ENCODE measurements at regions not wholly inside any gene's neighbourhood (a gene's known extent, or its start where the extent isn't known, plus 50 kb on each side); places are given as distances from the start of the nearest gene placed in this dataset.

- no peak overlapping the region for H2BK120ac ChIP-seq (ENCODE audit: low read depth, low read length)
- H3K4me2 ChIP-seq (ENCODE audit: insufficient read depth, low read length, poor library complexity, severe bottlenecking) = no peak overlapping the region
- no peak for DNase-seq (ENCODE audit: low spot score)
- H2BK12ac ChIP-seq (ENCODE audit: low read length) = no peak overlapping the region
- WGBS, 2 donors (ENCODE audit: extremely low coverage in 2 of 2, insufficient read length in 2 of 2, insufficient replicate concordance in 1 of 2) = no CpG with 5 or more reads among the region's 2 CpGs
- no peak overlapping the region for H3K27ac ChIP-seq (replicated peaks; ENCODE audit: low read length)
- no peak overlapping the region for H3K9ac ChIP-seq (ENCODE audit: low read depth, low read length, poor library complexity)
- no peak overlapping the region for H2BK5ac ChIP-seq (ENCODE audit: low read length)
- H3K36me3 ChIP-seq (replicated peaks in 1 of 2; ENCODE audit: control insufficient read depth in 2 of 2, insufficient read depth in 2 of 2, low read length in 2 of 2) = no peaks in the 10 kb centered on the region
- H3K18ac ChIP-seq (ENCODE audit: low read length) = no peak overlapping the region
- peaks cover 0 to 1% of the 10 kb centered on the region in 2 donors for H3K4me1 ChIP-seq (ENCODE audit: control insufficient read depth in 2 of 2, insufficient read depth in 1 of 2, low read depth in 1 of 2, low read length in 2 of 2)
- no peak overlapping the region for H3K23ac ChIP-seq (ENCODE audit: low read depth, low read length, poor library complexity)
- H4K8ac ChIP-seq (ENCODE audit: low read depth, low read length) = no peak overlapping the region
- no peaks in the 10 kb centered on the region for H3K9me3 ChIP-seq (replicated peaks in 1 of 2; ENCODE audit: control insufficient read depth in 2 of 2, insufficient read depth in 1 of 2, low read depth in 1 of 2, low read length in 2 of 2)
- no peak overlapping the region for H2AK5ac ChIP-seq (ENCODE audit: low read depth, low read length)
- no peak overlapping the region for H4K91ac ChIP-seq (ENCODE audit: low read depth, low read length, poor library complexity)
- H3K14ac ChIP-seq (ENCODE audit: low read length) = no peak overlapping the region
- H2BK15ac ChIP-seq (ENCODE audit: low read length) = no peak overlapping the region
- H3K4me3 ChIP-seq (ENCODE audit: low read length in 2 of 2) = no peak overlapping the region
- no peaks in the 10 kb centered on the region for H3K79me1 ChIP-seq (ENCODE audit: low read depth, low read length)
- H3K27me3 ChIP-seq (ENCODE audit: control insufficient read depth in 3 of 3, insufficient read depth in 3 of 3, low read depth in 1 of 3, low read length in 3 of 3) = no peaks in the 10 kb centered on the region
- H3K4ac ChIP-seq (ENCODE audit: low read length) = no peak overlapping the region
- no peak overlapping the region for H2AFZ ChIP-seq (ENCODE audit: low read length)
Observed at GRCh38 chr1:17967623-17968255, 139.9 kb upstream of the IGSF21 start.

GRCh38 chr1:17970757-17971156 is 136.8 kb upstream of the IGSF21 start:
- Histone ChIP-seq H3K27ac (replicated peaks; ENCODE audit: low read length) (no peak overlapping the region), H3K4me1 (ENCODE audit: control insufficient read depth in 2 of 2, insufficient read depth in 1 of 2, low read depth in 1 of 2, low read length in 2 of 2) (peaks cover 0 to 2% of the 10 kb centered on the region in 2 donors), H2BK120ac (ENCODE audit: low read depth, low read length) (no peak overlapping the region), H2BK15ac (ENCODE audit: low read length) (no peak overlapping the region), H4K8ac (ENCODE audit: low read depth, low read length) (no peak overlapping the region), H3K14ac (ENCODE audit: low read length) (no peak overlapping the region), H3K27me3 (ENCODE audit: control insufficient read depth in 3 of 3, insufficient read depth in 3 of 3, low read depth in 1 of 3, low read length in 3 of 3) (peaks cover 0 to 5% (median 0%) of the 10 kb centered on the region in 3 experiments), H3K4me3 (ENCODE audit: low read length in 2 of 2) (no peak overlapping the region), H2AFZ (ENCODE audit: low read length) (no peak overlapping the region), H3K23ac (ENCODE audit: low read depth, low read length, poor library complexity) (no peak overlapping the region), H3K79me1 (ENCODE audit: low read depth, low read length) (no peaks in the 10 kb centered on the region), H3K4ac (ENCODE audit: low read length) (no peak overlapping the region), H3K4me2 (ENCODE audit: insufficient read depth, low read length, poor library complexity, severe bottlenecking) (no peak overlapping the region), H3K9me3 (replicated peaks in 1 of 2; ENCODE audit: control insufficient read depth in 2 of 2, insufficient read depth in 1 of 2, low read depth in 1 of 2, low read length in 2 of 2) (no peaks in the 10 kb centered on the region), H2AK5ac (ENCODE audit: low read depth, low read length) (no peak overlapping the region), H4K91ac (ENCODE audit: low read depth, low read length, poor library complexity) (no peak overlapping the region), H2BK12ac (ENCODE audit: low read length) (no peak overlapping the region), H2BK5ac (ENCODE audit: low read length) (no peak overlapping the region), H3K9ac (ENCODE audit: low read depth, low read length, poor library complexity) (no peak overlapping the region), H3K36me3 (replicated peaks in 1 of 2; ENCODE audit: control insufficient read depth in 2 of 2, insufficient read depth in 2 of 2, low read length in 2 of 2) (no peaks in the 10 kb centered on the region), H3K18ac (ENCODE audit: low read length) (no peak overlapping the region)
- DNase-seq (ENCODE audit: low spot score) = no peak
- WGBS, 2 donors (ENCODE audit: extremely low coverage in 2 of 2, insufficient read length in 2 of 2, insufficient replicate concordance in 1 of 2) = no CpG with 5 or more reads among the region's 5 CpGs

GRCh38 chr1:17973694-17974093 is 133.9 kb upstream of the IGSF21 start:
- no peak overlapping the region for H3K27ac ChIP-seq (replicated peaks; ENCODE audit: low read length)
- H3K23ac ChIP-seq (ENCODE audit: low read depth, low read length, poor library complexity) = no peak overlapping the region
- DNase-seq (ENCODE audit: low spot score) = no peak
- H3K4ac ChIP-seq (ENCODE audit: low read length) = no peak overlapping the region
- no peak overlapping the region for H4K91ac ChIP-seq (ENCODE audit: low read depth, low read length, poor library complexity)
- H2BK12ac ChIP-seq (ENCODE audit: low read length) = no peak overlapping the region
- no peak overlapping the region for H2AFZ ChIP-seq (ENCODE audit: low read length)
- no peak overlapping the region for H3K9ac ChIP-seq (ENCODE audit: low read depth, low read length, poor library complexity)
- no peaks in the 10 kb centered on the region for H3K9me3 ChIP-seq (replicated peaks in 1 of 2; ENCODE audit: control insufficient read depth in 2 of 2, insufficient read depth in 1 of 2, low read depth in 1 of 2, low read length in 2 of 2)
- no peaks in the 10 kb centered on the region for H3K36me3 ChIP-seq (replicated peaks in 1 of 2; ENCODE audit: control insufficient read depth in 2 of 2, insufficient read depth in 2 of 2, low read length in 2 of 2)
- no peak overlapping the region for H3K4me3 ChIP-seq (ENCODE audit: low read length in 2 of 2)
- no peak overlapping the region for H2BK120ac ChIP-seq (ENCODE audit: low read depth, low read length)
- no peaks in the 10 kb centered on the region for H3K79me1 ChIP-seq (ENCODE audit: low read depth, low read length)
- no peak overlapping the region for H3K14ac ChIP-seq (ENCODE audit: low read length)
- H3K4me1 ChIP-seq (ENCODE audit: control insufficient read depth in 2 of 2, insufficient read depth in 1 of 2, low read depth in 1 of 2, low read length in 2 of 2) = peaks cover 0 to 2% of the 10 kb centered on the region in 2 donors
- peaks cover 0 to 10% (median 0%) of the 10 kb centered on the region in 3 experiments for H3K27me3 ChIP-seq (ENCODE audit: control insufficient read depth in 3 of 3, insufficient read depth in 3 of 3, low read depth in 1 of 3, low read length in 3 of 3)
- no peak overlapping the region for H3K4me2 ChIP-seq (ENCODE audit: insufficient read depth, low read length, poor library complexity, severe bottlenecking)
- H2BK5ac ChIP-seq (ENCODE audit: low read length) = no peak overlapping the region
- no peak overlapping the region for H2AK5ac ChIP-seq (ENCODE audit: low read depth, low read length)
- H2BK15ac ChIP-seq (ENCODE audit: low read length) = no peak overlapping the region
- H3K18ac ChIP-seq (ENCODE audit: low read length) = no peak overlapping the region
- H4K8ac ChIP-seq (ENCODE audit: low read depth, low read length) = no peak overlapping the region
- WGBS, 2 donors (ENCODE audit: extremely low coverage in 2 of 2, insufficient read length in 2 of 2, insufficient replicate concordance in 1 of 2) = no CpG with 5 or more reads among the region's 8 CpGs

- no peak overlapping the region for H3K9ac ChIP-seq (ENCODE audit: low read depth, low read length, poor library complexity)
- no peak overlapping the region for H2BK12ac ChIP-seq (ENCODE audit: low read length)
- H3K23ac ChIP-seq (ENCODE audit: low read depth, low read length, poor library complexity) = no peak overlapping the region
- DNase-seq (ENCODE audit: low spot score) = no peak
- H2BK120ac ChIP-seq (ENCODE audit: low read depth, low read length) = no peak overlapping the region
- no peak overlapping the region for H4K8ac ChIP-seq (ENCODE audit: low read depth, low read length)
- no peak overlapping the region for H3K27ac ChIP-seq (replicated peaks; ENCODE audit: low read length)
- H3K14ac ChIP-seq (ENCODE audit: low read length) = no peak overlapping the region
- H4K91ac ChIP-seq (ENCODE audit: low read depth, low read length, poor library complexity) = no peak overlapping the region
- H3K79me1 ChIP-seq (ENCODE audit: low read depth, low read length) = no peaks in the 10 kb centered on the region
- no peak overlapping the region for H2AK5ac ChIP-seq (ENCODE audit: low read depth, low read length)
- no peaks in the 10 kb centered on the region for H3K9me3 ChIP-seq (replicated peaks in 1 of 2; ENCODE audit: control insufficient read depth in 2 of 2, insufficient read depth in 1 of 2, low read depth in 1 of 2, low read length in 2 of 2)
- no peak overlapping the region for H3K4me3 ChIP-seq (ENCODE audit: low read length in 2 of 2)
- H2AFZ ChIP-seq (ENCODE audit: low read length) = no peak overlapping the region
- no peak overlapping the region for H3K4me2 ChIP-seq (ENCODE audit: insufficient read depth, low read length, poor library complexity, severe bottlenecking)
- no peaks in the 10 kb centered on the region for H3K36me3 ChIP-seq (replicated peaks in 1 of 2; ENCODE audit: control insufficient read depth in 2 of 2, insufficient read depth in 2 of 2, low read length in 2 of 2)
- H3K4me1 ChIP-seq (ENCODE audit: control insufficient read depth in 2 of 2, insufficient read depth in 1 of 2, low read depth in 1 of 2, low read length in 2 of 2) = peaks cover 0 to 2% of the 10 kb centered on the region in 2 donors
- H2BK15ac ChIP-seq (ENCODE audit: low read length) = no peak overlapping the region
- H3K18ac ChIP-seq (ENCODE audit: low read length) = no peak overlapping the region
- H3K27me3 ChIP-seq (ENCODE audit: control insufficient read depth in 3 of 3, insufficient read depth in 3 of 3, low read depth in 1 of 3, low read length in 3 of 3) = peaks cover 0 to 10% (median 0%) of the 10 kb centered on the region in 3 experiments
- H3K4ac ChIP-seq (ENCODE audit: low read length) = no peak overlapping the region
- H2BK5ac ChIP-seq (ENCODE audit: low read length) = no peak overlapping the region
Observed at GRCh38 chr1:17976854-17977253, 130.7 kb upstream of the IGSF21 start.
